HG03354 (cell line): ENCODE measurements at regions not wholly inside any gene's neighbourhood (a gene's known extent, or its start where the extent isn't known, plus 50 kb on each side); places are given as distances from the start of the nearest gene placed in this dataset.

Experiments
- ATAC-seq: cut with Tn5 transposase; IDR thresholded peaks from one replicate; pipeline ENCODE4 v1.9.1; 2021; ENCODE audit warnings: mild to moderate bottlenecking; ENCODE audit not compliant: unreplicated experiment, poor library complexity, severe bottlenecking

GRCh38 chr2:18232731-18233438 is 327.6 kb downstream of the RDH14 start:
- no peak for ATAC-seq

- ATAC-seq = no peak
Observed at GRCh38 chr2:18230668-18231067, 329.8 kb downstream of the RDH14 start.

GRCh38 chr2:18219676-18220075 is 340.8 kb downstream of the RDH14 start:
- no peak for ATAC-seq

GRCh38 chr2:18218160-18218933 is 339.9 kb downstream of the KCNS3 start:
- ATAC-seq = no peak

- no peak for ATAC-seq
Observed at GRCh38 chr2:18214936-18215335, 336.5 kb downstream of the KCNS3 start.

- no peak for ATAC-seq
Observed at GRCh38 chr2:18213986-18214385, 335.5 kb downstream of the KCNS3 start.

- ATAC-seq = no peak
Observed at GRCh38 chr2:18209934-18210639, 331.6 kb downstream of the KCNS3 start.

- no peak for ATAC-seq
Observed at GRCh38 chr2:18208956-18209355, 330.5 kb downstream of the KCNS3 start.

- no peak for ATAC-seq
Observed at GRCh38 chr2:18200771-18201170, 322.3 kb downstream of the KCNS3 start.

- ATAC-seq = no peak
Observed at GRCh38 chr2:18198677-18199076, 320.2 kb downstream of the KCNS3 start.

GRCh38 chr2:18194161-18194560 is 315.7 kb downstream of the KCNS3 start:
- ATAC-seq = no peak

- ATAC-seq = no peak
Observed at GRCh38 chr2:18186816-18187613, 308.5 kb downstream of the KCNS3 start.

GRCh38 chr2:18182861-18183260 is 304.4 kb downstream of the KCNS3 start:
- ATAC-seq = no peak

- no peak for ATAC-seq
Observed at GRCh38 chr2:18180912-18181311, 302.4 kb downstream of the KCNS3 start.

- no peak for ATAC-seq
Observed at GRCh38 chr2:18180031-18180610, 301.7 kb downstream of the KCNS3 start.

- peak; percentile 96 for ATAC-seq
Observed at GRCh38 chr2:18178736-18179349, 300.4 kb downstream of the KCNS3 start.

GRCh38 chr2:18176679-18177215 is 298.3 kb downstream of the KCNS3 start:
- ATAC-seq = no peak

GRCh38 chr2:18172607-18173006 is 294.1 kb downstream of the KCNS3 start:
- ATAC-seq = no peak
